HG02763 (cell line): ENCODE measurements at regions not wholly inside any gene's neighbourhood (a gene's known extent, or its start where the extent isn't known, plus 50 kb on each side); places are given as distances from the start of the nearest gene placed in this dataset.
"Not testable (repeated sequence)": the region's sequence is repeated elsewhere in the genome, so short reads cannot be mapped to it uniquely, and the experiment has no call there.

Experiments used
- ATAC-seq: cut with Tn5 transposase; IDR thresholded peaks from one replicate; pipeline ENCODE4 v1.9.1; 2021; ENCODE audit warnings: mild to moderate bottlenecking, moderate library complexity; ENCODE audit not compliant: unreplicated experiment

GRCh38 chr5:152058267-152058666 is 133.6 kb upstream of the GLRA1 start:
- no peak for ATAC-seq

GRCh38 chr5:152056931-152057330 is 132.3 kb upstream of the GLRA1 start:
- ATAC-seq, result no peak

DNA sequence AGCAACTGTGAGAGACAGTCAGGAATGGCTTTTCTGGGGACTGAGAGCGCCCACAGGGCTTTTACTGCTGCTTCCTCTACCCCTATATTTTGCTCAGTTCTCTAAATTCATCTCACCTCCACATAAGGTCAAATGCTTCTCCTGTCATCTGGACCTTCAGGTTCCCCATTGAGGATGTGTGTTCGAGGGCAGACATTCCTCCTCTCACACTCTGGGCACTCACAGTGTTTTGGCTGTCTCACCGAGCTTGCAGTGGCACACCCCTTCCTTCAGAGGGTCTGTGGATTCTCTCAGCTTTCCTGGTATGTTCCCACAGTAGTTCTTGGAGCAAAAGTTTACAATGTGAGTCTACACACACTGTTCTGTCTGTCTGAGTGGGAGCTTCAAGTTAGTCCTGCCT is 127.8 kb upstream of the GLRA1 start:
- no peak for ATAC-seq

DNA sequence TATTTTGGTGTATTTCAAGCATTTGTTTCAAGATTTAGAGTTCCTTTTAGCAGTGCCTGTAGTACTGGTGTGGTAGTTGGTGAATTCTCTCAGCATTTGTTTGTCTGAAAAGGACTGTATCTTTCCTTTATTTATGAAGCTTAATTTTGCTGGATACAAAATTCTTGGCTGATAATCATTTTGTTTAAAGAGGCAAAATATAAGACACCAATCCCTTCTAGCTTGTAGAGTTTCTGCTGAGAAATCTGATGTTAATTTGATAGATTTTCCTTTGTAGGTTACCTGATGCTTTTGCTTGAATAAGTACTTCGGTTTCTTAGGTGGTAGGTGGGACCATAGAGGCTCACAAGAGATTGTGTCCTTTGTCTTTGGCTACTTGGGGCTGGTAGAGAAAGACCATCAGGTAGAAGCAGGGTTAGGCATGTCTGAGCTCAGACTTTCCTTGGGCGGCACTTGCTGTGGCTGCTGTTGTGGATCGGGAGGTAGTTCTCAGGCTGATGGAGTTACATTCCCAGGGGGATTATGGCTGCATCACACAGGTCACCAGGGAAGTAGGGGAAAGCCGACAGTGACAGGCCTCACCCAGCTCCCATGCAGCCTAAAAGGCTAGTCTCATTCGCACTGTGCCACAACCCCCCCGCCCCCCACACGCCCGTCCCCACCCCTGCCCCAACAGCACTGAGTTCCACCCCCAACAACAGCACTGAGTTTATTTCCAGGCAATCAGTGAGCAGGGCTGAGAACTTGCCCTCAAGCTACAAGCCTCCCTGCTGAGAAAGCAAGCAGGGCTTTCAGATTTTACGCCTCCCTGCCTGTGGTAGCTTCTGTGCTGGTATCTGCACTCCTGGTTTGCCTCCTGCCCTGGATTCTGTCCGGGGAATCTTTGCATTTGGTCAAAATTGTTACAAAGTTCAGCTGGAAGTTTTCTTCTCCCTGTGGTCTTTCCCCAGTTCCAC is 127.1 kb upstream of the GLRA1 start:
- ATAC-seq, result no peak

DNA sequence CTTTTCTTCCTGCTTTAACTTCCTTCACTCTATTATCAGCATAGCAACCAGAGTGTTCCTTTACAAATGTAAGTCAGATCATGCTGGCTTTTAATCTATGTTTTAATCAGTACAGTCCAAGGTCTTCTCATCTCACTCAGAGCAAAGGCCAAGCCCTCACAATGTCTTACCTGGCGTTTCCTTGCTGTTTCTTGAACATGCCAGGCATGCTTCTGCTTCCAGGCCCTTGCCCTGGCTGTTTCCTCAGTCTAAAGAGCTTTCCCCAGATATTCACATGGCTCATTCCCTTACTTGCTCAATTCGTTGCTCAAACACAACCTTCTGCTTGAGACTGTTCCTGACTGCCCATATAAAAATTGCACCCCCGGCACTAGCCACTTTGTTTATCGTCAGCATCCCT is 121.7 kb upstream of the GLRA1 start:
- no peak for ATAC-seq

- not testable (repeated sequence) for ATAC-seq
These were observed 114.2 kb upstream of the GLRA1 start for GRCh38 chr5:152038856-152039255.

DNA sequence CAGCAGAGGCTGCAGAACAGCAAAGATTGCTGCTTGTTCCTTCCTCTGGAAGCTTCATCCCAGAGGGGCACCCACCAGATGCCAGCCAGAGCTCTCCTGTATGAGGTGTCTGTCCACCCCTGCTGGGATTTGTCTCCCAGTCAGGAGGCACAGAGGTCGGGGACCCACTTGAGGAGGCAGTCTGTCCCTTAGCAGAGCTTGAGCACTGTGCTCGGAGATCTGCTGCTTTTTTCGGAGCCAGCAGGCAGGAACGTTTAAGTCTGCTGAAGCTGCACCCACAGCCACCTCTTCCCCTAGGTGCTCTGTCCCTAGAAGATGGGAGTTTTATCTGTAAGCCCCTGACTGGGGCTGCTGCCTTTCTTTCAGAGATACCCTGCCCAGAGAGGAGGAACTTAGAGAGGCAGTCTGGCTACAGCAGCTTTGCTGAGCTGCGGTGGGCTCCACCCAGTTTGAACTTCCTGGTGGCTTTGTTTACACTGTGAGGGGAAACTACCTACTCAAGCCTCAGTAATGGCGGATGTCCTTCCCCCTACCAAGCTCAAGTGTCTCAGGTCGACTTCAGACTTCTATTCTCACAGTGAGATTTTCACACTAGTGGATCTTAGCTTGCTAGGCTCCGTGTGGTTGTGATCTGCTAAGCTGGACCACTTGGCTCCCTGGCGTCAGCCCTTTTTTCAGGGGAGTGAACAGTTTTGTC is 101.8 kb upstream of the GLRA1 start:
- not testable (repeated sequence) for ATAC-seq

GRCh38 chr5:152016421-152016820 is 91.8 kb upstream of the GLRA1 start:
- ATAC-seq, result no peak

DNA sequence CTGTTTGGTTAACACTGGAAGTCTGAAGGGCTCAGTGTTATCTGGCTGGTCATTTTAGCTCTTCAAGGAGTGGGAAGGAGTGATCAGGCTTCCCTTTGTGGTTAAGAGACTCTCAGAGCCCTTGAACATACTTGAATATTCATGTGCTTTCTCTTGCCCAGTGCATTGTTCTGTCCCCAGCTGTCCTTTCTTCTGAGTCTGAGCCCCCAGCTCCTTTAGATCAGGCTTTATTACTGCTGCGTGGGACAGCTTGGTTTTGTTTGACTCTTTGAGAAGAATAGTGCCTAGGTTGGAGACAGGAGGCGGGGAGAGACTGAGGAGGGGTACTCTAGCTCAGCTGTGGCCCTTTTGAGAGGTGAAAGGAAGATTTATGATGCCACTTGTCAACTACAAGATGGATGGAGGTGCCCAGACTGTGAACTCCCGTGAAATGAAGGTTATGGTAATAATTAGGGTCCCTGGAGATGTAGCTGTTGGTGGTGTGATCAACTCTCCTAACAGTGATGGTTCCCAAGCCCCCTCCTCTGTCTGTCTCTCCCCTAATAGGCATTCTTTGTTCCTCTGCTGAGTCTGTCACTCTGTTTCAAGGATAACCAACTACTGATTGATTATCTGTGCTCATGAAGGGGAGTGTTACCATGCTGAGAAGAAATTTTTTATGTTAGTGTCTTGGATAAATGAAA is 83.1 kb upstream of the GLRA1 start:
- ATAC-seq, result no peak

DNA sequence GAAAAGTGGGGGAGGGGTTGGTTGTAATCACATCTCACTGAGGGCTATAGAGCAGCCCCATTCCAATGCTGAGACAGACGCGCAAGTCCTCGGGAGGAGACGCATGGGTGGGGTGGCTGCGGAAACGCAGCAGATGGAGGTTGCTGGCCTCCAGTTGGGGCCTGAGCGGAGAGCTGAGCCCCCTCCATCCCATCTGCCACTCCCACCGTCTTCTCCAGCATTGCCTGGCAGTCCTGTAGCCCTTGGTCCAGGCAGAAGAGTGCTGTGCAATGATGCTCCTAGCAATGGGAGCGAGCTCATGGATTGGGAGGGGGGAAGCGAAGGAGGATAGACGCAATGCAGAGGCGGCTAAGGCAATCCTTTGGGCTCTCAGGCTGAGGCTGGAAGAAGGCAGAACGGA is 79.4 kb upstream of the GLRA1 start:
- no peak for ATAC-seq
